ENCODE measurements at regions not wholly inside any gene's neighbourhood (a gene's known extent, or its start where the extent isn't known, plus 50 kb on each side); places are given as distances from the start of the nearest gene placed in this dataset.
A peak's percentile ranks its signal among the peaks of the same experiment; 100 is the strongest.

- H3K4me1 ChIP-seq: no peaks in the 10 kb centered on the region
- H3K27me3 ChIP-seq: no peaks in the 10 kb centered on the region
- no peak overlapping the region for H3K27ac ChIP-seq
- no peak for DNase-seq
- TF ChIP-seq CTCF (IDR thresholded peaks at IDR 0.05): no peak
- TF ChIP-seq POLR2A (IDR thresholded peaks at IDR 0.05): no peak
- no peak overlapping the region for H3K4me3 ChIP-seq (replicated peaks in 1 of 3)
- intact Hi-C loops (cut with DNase I): no loop called here
- no peaks in the 10 kb centered on the region for H3K36me3 ChIP-seq
- no peaks in the 10 kb centered on the region for H3K9me3 ChIP-seq
- WGBS, 2 donors: 50 to 76% methylated on average over 1 of the region's 1 CpG
Observed at GRCh38 chr2:118654945-118655344, 192.5 kb downstream of the EN1 start.

- intact Hi-C loops (cut with DNase I): no loop called here
- no peaks in the 10 kb centered on the region for H3K27me3 ChIP-seq
- H3K9me3 ChIP-seq: no peaks in the 10 kb centered on the region
- peaks cover 0 to 9% of the 10 kb centered on the region in 2 donors for H3K4me1 ChIP-seq
- no peak overlapping the region for H3K27ac ChIP-seq
- TF ChIP-seq POLR2A (IDR thresholded peaks at IDR 0.05) (no peak), CTCF (IDR thresholded peaks at IDR 0.05) (no peak)
- H3K4me3 ChIP-seq (replicated peaks in 1 of 3): no peak overlapping the region
- H3K36me3 ChIP-seq: no peaks in the 10 kb centered on the region
- no peak for DNase-seq
Observed at GRCh38 chr2:118650327-118650726, 197.1 kb downstream of the EN1 start.

- Histone ChIP-seq H3K27me3 (no peaks in the 10 kb centered on the region), H3K9me3 (no peaks in the 10 kb centered on the region), H3K4me3 (replicated peaks in 1 of 3) (no peak overlapping the region), H3K27ac (no peak overlapping the region), H3K36me3 (no peaks in the 10 kb centered on the region), H3K4me1 (peaks cover 0 to 9% of the 10 kb centered on the region in 2 donors)
- 32 to 41% methylated on average over 7 of the region's 7 CpGs for WGBS, 2 donors
- TF ChIP-seq CTCF (IDR thresholded peaks at IDR 0.05) (no peak), POLR2A (IDR thresholded peaks at IDR 0.05) (no peak)
- intact Hi-C loops (cut with DNase I): no loop called here
- DNase-seq: peak; percentile 28 to 43
Observed at GRCh38 chr2:118645876-118646275, 201.6 kb downstream of the EN1 start.

GRCh38 chr2:118644190-118644589, 203.3 kb downstream of the EN1 start:
- Histone ChIP-seq H3K36me3 (no peaks in the 10 kb centered on the region), H3K4me3 (replicated peaks in 1 of 3) (no peak overlapping the region), H3K4me1 (peaks cover 0 to 9% of the 10 kb centered on the region in 2 donors), H3K27ac (no peak overlapping the region), H3K9me3 (no peaks in the 10 kb centered on the region), H3K27me3 (no peaks in the 10 kb centered on the region)
- WGBS, 2 donors: 41 to 56% methylated on average over 4 of the region's 4 CpGs
- TF ChIP-seq CTCF (IDR thresholded peaks at IDR 0.05) (no peak), POLR2A (IDR thresholded peaks at IDR 0.05) (no peak)
- intact Hi-C loops (cut with DNase I): no loop called here
- DNase-seq: no peak

- intact Hi-C loops (cut with DNase I): no loop called here
- no peaks in the 10 kb centered on the region for H3K36me3 ChIP-seq
- H3K9me3 ChIP-seq: no peaks in the 10 kb centered on the region
- DNase-seq: no peak
- peaks cover 0 to 9% of the 10 kb centered on the region in 2 donors for H3K4me1 ChIP-seq
- H3K4me3 ChIP-seq (replicated peaks in 1 of 3): no peak overlapping the region
- no peaks in the 10 kb centered on the region for H3K27me3 ChIP-seq
- 81 to 88% methylated on average over 4 of the region's 4 CpGs for WGBS, 2 donors
- TF ChIP-seq POLR2A (IDR thresholded peaks at IDR 0.05) (no peak), CTCF (IDR thresholded peaks at IDR 0.05) (no peak)
- no peak overlapping the region for H3K27ac ChIP-seq
Observed at GRCh38 chr2:118643294-118643693, 204.2 kb downstream of the EN1 start.

Data from thyroid gland (tissue), 4 donors.